ENCODE measurements at regions not wholly inside any gene's neighbourhood (a gene's known extent, or its start where the extent isn't known, plus 50 kb on each side); places are given as distances from the start of the nearest gene placed in this dataset.

GRCh38 chr4:43089730-43090129 lies 197.2 kb downstream of the GRXCR1 start:
- H3K27me3 ChIP-seq (ENCODE audit: control insufficient read depth, insufficient read depth, low read length) = no peaks in the 10 kb centered on the region
- no peak overlapping the region for H3K27ac ChIP-seq (ENCODE audit: low read depth, low read length)
- peaks cover 12% of the 10 kb centered on the region; the same call in 1 of the 2 replicates for H3K9me3 ChIP-seq (ENCODE audit: control insufficient read depth, insufficient read depth, low read depth, low read length)
- H3K4me3 ChIP-seq (ENCODE audit: low read depth, low read length) = no peak overlapping the region
- no peaks in the 10 kb centered on the region for H3K4me1 ChIP-seq (ENCODE audit: control insufficient read depth, insufficient read depth, low read length)
- no peaks in the 10 kb centered on the region for H3K36me3 ChIP-seq (ENCODE audit: control insufficient read depth, insufficient read depth, low read length)
- H3K9ac ChIP-seq (ENCODE audit: low read length) = no peak overlapping the region

- Histone ChIP-seq H3K4me3 (ENCODE audit: low read depth, low read length) (no peak overlapping the region), H3K27ac (ENCODE audit: low read depth, low read length) (no peak overlapping the region), H3K27me3 (ENCODE audit: control insufficient read depth, insufficient read depth, low read length) (no peaks in the 10 kb centered on the region), H3K36me3 (ENCODE audit: control insufficient read depth, insufficient read depth, low read length) (no peaks in the 10 kb centered on the region), H3K4me1 (ENCODE audit: control insufficient read depth, insufficient read depth, low read length) (no peaks in the 10 kb centered on the region; the same call in 1 of the 2 replicates), H3K9ac (ENCODE audit: low read length) (no peak overlapping the region), H3K9me3 (ENCODE audit: control insufficient read depth, insufficient read depth, low read depth, low read length) (no peaks in the 10 kb centered on the region)
Observed at GRCh38 chr4:43103048-43103447, 210.5 kb downstream of the GRXCR1 start.

DNA sequence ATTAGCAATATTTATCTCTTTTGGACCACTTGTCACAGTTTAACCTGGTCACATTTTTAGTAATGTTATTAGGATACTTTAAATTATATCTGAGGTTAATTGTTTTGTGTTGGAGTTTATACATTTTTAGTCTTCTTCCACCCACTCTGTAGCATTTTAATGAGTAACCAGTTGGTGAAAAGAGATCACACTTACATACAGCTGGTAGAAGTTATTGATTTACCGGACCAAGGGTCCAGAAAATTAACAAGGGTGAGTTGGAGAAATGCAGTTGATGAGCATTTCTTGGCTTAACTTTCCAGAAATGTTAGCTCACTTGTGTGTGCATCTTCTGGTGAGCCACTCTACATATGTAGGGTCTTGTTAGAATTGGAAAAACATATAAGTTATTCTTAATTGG lies 219.6 kb downstream of the GRXCR1 start:
- no peak overlapping the region for H3K9ac ChIP-seq (ENCODE audit: low read length)
- no peak overlapping the region for H3K27ac ChIP-seq (ENCODE audit: low read depth, low read length)
- no peaks in the 10 kb centered on the region for H3K36me3 ChIP-seq (ENCODE audit: control insufficient read depth, insufficient read depth, low read length)
- peaks cover 4% of the 10 kb centered on the region; the same call in 1 of the 2 replicates for H3K4me1 ChIP-seq (ENCODE audit: control insufficient read depth, insufficient read depth, low read length)
- H3K9me3 ChIP-seq (ENCODE audit: control insufficient read depth, insufficient read depth, low read depth, low read length) = no peaks in the 10 kb centered on the region
- no peaks in the 10 kb centered on the region for H3K27me3 ChIP-seq (ENCODE audit: control insufficient read depth, insufficient read depth, low read length)
- no peak overlapping the region for H3K4me3 ChIP-seq (ENCODE audit: low read depth, low read length)

- H3K4me1 ChIP-seq (ENCODE audit: control insufficient read depth, insufficient read depth, low read length) = peaks cover 4% of the 10 kb centered on the region; the same call in 1 of the 2 replicates
- no peak overlapping the region for H3K27ac ChIP-seq (ENCODE audit: low read depth, low read length)
- H3K9ac ChIP-seq (ENCODE audit: low read length) = no peak overlapping the region
- H3K36me3 ChIP-seq (ENCODE audit: control insufficient read depth, insufficient read depth, low read length) = no peaks in the 10 kb centered on the region
- no peak overlapping the region for H3K4me3 ChIP-seq (ENCODE audit: low read depth, low read length)
- no peaks in the 10 kb centered on the region for H3K9me3 ChIP-seq (ENCODE audit: control insufficient read depth, insufficient read depth, low read depth, low read length)
- H3K27me3 ChIP-seq (ENCODE audit: control insufficient read depth, insufficient read depth, low read length) = no peaks in the 10 kb centered on the region
Observed at GRCh38 chr4:43113196-43113595, 220.7 kb downstream of the GRXCR1 start.

DNA sequence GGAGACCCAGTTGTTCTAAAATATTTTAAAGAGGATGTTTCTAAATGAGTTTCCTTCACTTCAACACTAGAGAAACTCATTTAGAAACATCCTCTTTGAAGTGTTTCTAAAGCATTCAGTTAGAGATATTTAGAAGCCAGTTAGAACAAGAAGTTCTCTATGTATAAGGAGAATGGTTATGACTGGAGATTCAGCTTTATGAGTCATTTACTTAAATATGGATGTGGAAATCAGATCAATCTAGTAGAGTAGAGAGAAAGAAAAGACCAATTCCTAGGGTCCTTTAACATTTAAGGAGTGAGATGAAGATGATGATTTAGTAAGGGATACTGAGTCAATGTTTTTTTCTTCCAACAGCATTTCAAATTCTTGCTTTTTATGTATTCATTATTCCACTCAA lies 234.1 kb downstream of the GRXCR1 start:
- no peaks in the 10 kb centered on the region for H3K9me3 ChIP-seq (ENCODE audit: control insufficient read depth, insufficient read depth, low read depth, low read length)
- H3K4me3 ChIP-seq (ENCODE audit: low read depth, low read length) = no peak overlapping the region
- no peaks in the 10 kb centered on the region for H3K36me3 ChIP-seq (ENCODE audit: control insufficient read depth, insufficient read depth, low read length)
- H3K4me1 ChIP-seq (ENCODE audit: control insufficient read depth, insufficient read depth, low read length) = peaks cover 10% of the 10 kb centered on the region; the same call in 1 of the 2 replicates
- no peaks in the 10 kb centered on the region for H3K27me3 ChIP-seq (ENCODE audit: control insufficient read depth, insufficient read depth, low read length)
- no peak overlapping the region for H3K27ac ChIP-seq (ENCODE audit: low read depth, low read length)
- no peak overlapping the region for H3K9ac ChIP-seq (ENCODE audit: low read length)

DNA sequence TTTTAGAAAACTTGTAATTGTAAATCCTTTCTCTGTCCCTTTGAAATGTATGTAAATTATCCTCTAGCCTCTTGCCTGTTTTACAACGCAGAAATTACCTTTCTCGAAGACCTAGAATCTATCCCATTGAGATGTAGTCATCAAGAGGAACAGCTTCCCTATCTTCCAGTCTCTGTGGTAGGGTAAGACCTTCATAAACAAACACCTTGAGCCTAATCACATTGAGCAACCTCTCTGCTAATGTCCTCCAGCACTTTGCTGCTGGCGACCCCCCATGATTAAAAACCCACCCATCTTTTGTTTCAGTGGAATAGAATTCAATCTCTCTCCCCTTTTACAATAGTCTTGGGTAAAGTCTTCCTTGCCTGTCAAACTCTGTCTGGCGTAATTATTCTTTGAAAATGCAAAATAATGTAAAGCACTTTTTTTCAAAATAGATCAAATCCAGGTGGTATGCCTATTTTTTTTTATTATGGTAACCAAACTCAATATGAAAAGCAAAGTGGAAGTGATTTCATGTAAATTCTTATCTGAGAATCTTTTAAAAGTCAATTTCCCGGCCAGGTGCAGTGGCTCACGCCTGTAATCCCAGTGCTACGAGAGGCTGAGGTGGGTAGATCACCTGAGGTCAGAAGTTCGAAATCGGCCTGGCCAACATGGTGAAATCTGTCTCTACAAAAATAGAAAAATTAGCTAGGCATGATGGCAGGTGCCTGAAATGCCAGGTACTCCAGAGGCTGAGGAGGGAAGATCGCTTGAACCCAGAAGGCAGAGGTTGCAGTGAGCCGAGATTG lies 237.9 kb downstream of the GRXCR1 start:
- Histone ChIP-seq H3K9me3 (ENCODE audit: control insufficient read depth, insufficient read depth, low read depth, low read length) (no peaks in the 10 kb centered on the region), H3K27me3 (ENCODE audit: control insufficient read depth, insufficient read depth, low read length) (no peaks in the 10 kb centered on the region), H3K4me1 (ENCODE audit: control insufficient read depth, insufficient read depth, low read length) (peaks cover 13% of the 10 kb centered on the region; the same call in 1 of the 2 replicates), H3K9ac (ENCODE audit: low read length) (no peak overlapping the region), H3K4me3 (ENCODE audit: low read depth, low read length) (no peak overlapping the region), H3K27ac (ENCODE audit: low read depth, low read length) (no peak overlapping the region), H3K36me3 (ENCODE audit: control insufficient read depth, insufficient read depth, low read length) (no peaks in the 10 kb centered on the region)

DNA sequence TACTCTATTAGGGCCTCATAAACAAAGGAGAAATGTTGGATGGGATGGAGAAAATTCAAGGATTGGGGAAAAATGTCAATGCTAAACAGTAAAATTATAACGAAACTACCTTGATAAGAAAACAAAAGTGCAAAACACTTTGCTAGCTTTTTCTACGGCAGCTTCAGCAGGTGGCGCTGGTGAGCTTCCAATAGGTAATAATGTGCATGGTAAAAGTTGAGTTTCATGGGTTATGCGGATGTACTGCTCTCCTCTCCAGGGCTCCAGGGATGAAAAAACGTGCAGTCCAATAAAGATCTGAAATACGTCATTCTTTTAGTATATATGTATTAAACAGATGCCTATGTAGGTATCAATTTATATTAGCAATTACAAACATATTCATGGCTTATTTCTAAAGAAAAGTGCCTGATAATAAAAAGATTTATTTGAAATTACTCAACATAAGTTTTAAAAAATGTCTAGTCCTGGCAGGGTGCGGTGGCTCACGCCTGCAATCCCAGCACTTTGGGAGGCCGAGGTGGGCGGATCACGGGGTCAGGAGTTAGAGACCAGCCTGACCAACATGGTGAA lies 239.6 kb downstream of the GRXCR1 start:
- H3K36me3 ChIP-seq (ENCODE audit: control insufficient read depth, insufficient read depth, low read length) = no peaks in the 10 kb centered on the region
- H3K9ac ChIP-seq (ENCODE audit: low read length) = no peak overlapping the region
- no peak overlapping the region for H3K27ac ChIP-seq (ENCODE audit: low read depth, low read length)
- H3K9me3 ChIP-seq (ENCODE audit: control insufficient read depth, insufficient read depth, low read depth, low read length) = no peaks in the 10 kb centered on the region
- peaks cover 13% of the 10 kb centered on the region; the same call in 1 of the 2 replicates for H3K4me1 ChIP-seq (ENCODE audit: control insufficient read depth, insufficient read depth, low read length)
- H3K4me3 ChIP-seq (ENCODE audit: low read depth, low read length) = no peak overlapping the region
- H3K27me3 ChIP-seq (ENCODE audit: control insufficient read depth, insufficient read depth, low read length) = no peaks in the 10 kb centered on the region

DNA sequence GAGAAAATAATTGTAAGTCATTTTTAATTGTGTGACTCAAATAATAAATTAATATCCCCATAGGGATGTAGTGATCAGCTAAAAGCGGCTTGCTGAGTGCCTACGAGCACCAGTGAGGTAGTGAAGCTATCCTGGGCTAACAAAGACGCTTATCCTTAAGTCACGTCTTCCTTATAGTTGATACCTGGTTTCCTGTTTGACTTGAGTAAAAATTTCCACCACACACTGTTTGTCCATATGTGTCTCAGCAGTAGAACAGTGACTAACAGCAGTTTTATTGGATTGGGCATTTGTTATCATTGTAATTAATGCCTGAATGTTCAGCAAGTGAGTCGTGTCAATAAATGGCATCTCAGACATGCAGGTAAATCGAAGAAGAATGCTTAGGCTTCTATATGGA lies 241.1 kb downstream of the GRXCR1 start:
- Histone ChIP-seq H3K36me3 (ENCODE audit: control insufficient read depth, insufficient read depth, low read length) (no peaks in the 10 kb centered on the region), H3K9ac (ENCODE audit: low read length) (no peak overlapping the region), H3K27me3 (ENCODE audit: control insufficient read depth, insufficient read depth, low read length) (no peaks in the 10 kb centered on the region), H3K27ac (ENCODE audit: low read depth, low read length) (no peak overlapping the region), H3K4me3 (ENCODE audit: low read depth, low read length) (no peak overlapping the region), H3K9me3 (ENCODE audit: control insufficient read depth, insufficient read depth, low read depth, low read length) (no peaks in the 10 kb centered on the region), H3K4me1 (ENCODE audit: control insufficient read depth, insufficient read depth, low read length) (peaks cover 13% of the 10 kb centered on the region; the same call in 1 of the 2 replicates)

- Histone ChIP-seq H3K9ac (ENCODE audit: low read length) (no peak overlapping the region), H3K4me1 (ENCODE audit: control insufficient read depth, insufficient read depth, low read length) (0 out of 2 replicates have a peak, but pooled peaks cover 4% of the 10 kb centered on the region), H3K27me3 (ENCODE audit: control insufficient read depth, insufficient read depth, low read length) (no peaks in the 10 kb centered on the region), H3K4me3 (ENCODE audit: low read depth, low read length) (no peak overlapping the region), H3K27ac (ENCODE audit: low read depth, low read length) (no peak overlapping the region), H3K9me3 (ENCODE audit: control insufficient read depth, insufficient read depth, low read depth, low read length) (no peaks in the 10 kb centered on the region), H3K36me3 (ENCODE audit: control insufficient read depth, insufficient read depth, low read length) (no peaks in the 10 kb centered on the region)
Observed at GRCh38 chr4:43136752-43137151, 244.2 kb downstream of the GRXCR1 start.

- H3K27me3 ChIP-seq (ENCODE audit: control insufficient read depth, insufficient read depth, low read length) = no peaks in the 10 kb centered on the region; the same call in 1 of the 2 replicates
- H3K27ac ChIP-seq (ENCODE audit: low read depth, low read length) = no peak overlapping the region
- H3K9ac ChIP-seq (ENCODE audit: low read length) = no peak overlapping the region
- no peaks in the 10 kb centered on the region for H3K36me3 ChIP-seq (ENCODE audit: control insufficient read depth, insufficient read depth, low read length)
- H3K4me1 ChIP-seq (ENCODE audit: control insufficient read depth, insufficient read depth, low read length) = no peaks in the 10 kb centered on the region; the same call in 1 of the 2 replicates
- H3K4me3 ChIP-seq (ENCODE audit: low read depth, low read length) = no peak overlapping the region
- H3K9me3 ChIP-seq (ENCODE audit: control insufficient read depth, insufficient read depth, low read depth, low read length) = no peaks in the 10 kb centered on the region
Observed at GRCh38 chr4:43146198-43146597, 253.7 kb downstream of the GRXCR1 start.

DNA sequence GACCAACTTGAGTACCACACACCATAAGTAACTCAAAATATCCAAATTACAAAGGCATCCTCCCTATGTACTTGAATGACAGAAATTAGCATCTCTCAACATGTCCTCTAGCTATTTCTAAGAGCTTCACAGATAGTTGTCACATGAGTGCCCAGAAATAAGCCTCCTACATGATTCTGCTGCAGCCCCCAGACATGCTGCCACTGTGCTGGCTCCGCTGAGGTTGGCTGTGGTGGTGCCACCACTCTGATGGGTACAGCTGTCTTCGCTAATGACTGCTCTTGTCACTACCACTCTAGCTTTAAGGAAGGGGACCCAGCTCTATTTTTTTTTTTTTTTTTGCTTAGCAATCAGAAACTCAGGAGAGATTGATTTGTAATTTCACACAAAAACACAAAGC lies 256.0 kb downstream of the GRXCR1 start:
- Histone ChIP-seq H3K36me3 (ENCODE audit: control insufficient read depth, insufficient read depth, low read length) (no peaks in the 10 kb centered on the region), H3K27ac (ENCODE audit: low read depth, low read length) (no peak overlapping the region), H3K4me3 (ENCODE audit: low read depth, low read length) (no peak overlapping the region), H3K27me3 (ENCODE audit: control insufficient read depth, insufficient read depth, low read length) (no peaks in the 10 kb centered on the region; the same call in 1 of the 2 replicates), H3K9ac (ENCODE audit: low read length) (no peak overlapping the region), H3K4me1 (ENCODE audit: control insufficient read depth, insufficient read depth, low read length) (no peaks in the 10 kb centered on the region; the same call in 1 of the 2 replicates), H3K9me3 (ENCODE audit: control insufficient read depth, insufficient read depth, low read depth, low read length) (no peaks in the 10 kb centered on the region)

Data from HUES6 (cell line).